Mesothelial cell of epicardium (in vitro differentiated cells): ENCODE measurements at regions not wholly inside any gene's neighbourhood (a gene's known extent, or its start where the extent isn't known, plus 50 kb on each side); places are given as distances from the start of the nearest gene placed in this dataset.

ENCODE experiments used
- DNase-seq, 2 experiments: peaks; one replicate each; pipeline ENCODE4 v3.0.0; 2021; ENCODE audit warnings: low spot score in 2 of 2; ENCODE audit not compliant: unreplicated experiment in 2 of 2
- H3K27ac Mint-ChIP-seq: 2 replicates; pipeline ENCODE4 v1.8.0; 2021; ENCODE audit warnings: mixed read lengths
- H3K27me3 Mint-ChIP-seq: 2 replicates; pipeline ENCODE4 v1.8.0; 2021; ENCODE audit warnings: low read depth, mixed read lengths
- H3K36me3 Mint-ChIP-seq: 2 replicates; pipeline ENCODE4 v1.8.0; 2021; ENCODE audit warnings: mixed read lengths
- H3K4me1 Mint-ChIP-seq: 2 replicates; pipeline ENCODE4 v1.8.0; 2021; ENCODE audit warnings: mixed read lengths
- H3K4me3 Mint-ChIP-seq: 2 replicates; pipeline ENCODE4 v1.8.0; 2021; ENCODE audit warnings: mild to moderate bottlenecking, moderate library complexity, mixed read lengths
- H3K9me3 Mint-ChIP-seq: 2 replicates; pipeline ENCODE4 v1.8.0; 2021; ENCODE audit warnings: mixed read lengths
- TF ChIP-seq, protein P1 (sequence below): fragments of 200-600 bp; sonication (generic); IDR thresholded peaks from one replicate; pipeline ENCODE4 v1.5.0; 2021; ENCODE audit warnings: antibody characterized with exemption; ENCODE audit not compliant: unreplicated experiment

DNA sequence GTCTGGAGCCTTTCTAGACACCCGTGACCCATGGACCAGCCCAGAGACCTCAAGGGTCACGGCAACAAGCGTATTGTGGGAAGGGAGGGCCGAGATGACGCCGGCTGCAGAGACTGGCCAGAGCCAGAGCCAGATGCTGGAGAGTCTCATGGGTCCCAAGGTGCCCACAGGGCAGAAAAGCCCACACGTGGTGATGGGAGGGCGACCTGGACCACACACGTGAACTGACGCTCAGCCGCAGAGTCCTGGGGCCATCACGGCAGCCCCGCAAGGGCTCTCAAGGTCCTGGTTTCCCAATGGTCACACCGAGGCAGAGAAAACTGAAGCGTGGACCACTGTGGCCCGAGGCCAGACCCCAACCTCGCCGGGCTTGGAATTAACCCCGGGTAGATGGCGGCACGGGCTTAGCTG is 92.6 kb downstream of the YTHDF1 start:
- Mint-ChIP-seq H3K4me1 (no peaks in the 10 kb centered on the region), H3K4me3 (no peak overlapping the region), H3K9me3 (peaks cover 3% of the 10 kb centered on the region), H3K27ac (no peak overlapping the region), H3K27me3 (peaks cover 30% of the 10 kb centered on the region), H3K36me3 (no peaks in the 10 kb centered on the region)
- TF ChIP-seq, protein P1, sequence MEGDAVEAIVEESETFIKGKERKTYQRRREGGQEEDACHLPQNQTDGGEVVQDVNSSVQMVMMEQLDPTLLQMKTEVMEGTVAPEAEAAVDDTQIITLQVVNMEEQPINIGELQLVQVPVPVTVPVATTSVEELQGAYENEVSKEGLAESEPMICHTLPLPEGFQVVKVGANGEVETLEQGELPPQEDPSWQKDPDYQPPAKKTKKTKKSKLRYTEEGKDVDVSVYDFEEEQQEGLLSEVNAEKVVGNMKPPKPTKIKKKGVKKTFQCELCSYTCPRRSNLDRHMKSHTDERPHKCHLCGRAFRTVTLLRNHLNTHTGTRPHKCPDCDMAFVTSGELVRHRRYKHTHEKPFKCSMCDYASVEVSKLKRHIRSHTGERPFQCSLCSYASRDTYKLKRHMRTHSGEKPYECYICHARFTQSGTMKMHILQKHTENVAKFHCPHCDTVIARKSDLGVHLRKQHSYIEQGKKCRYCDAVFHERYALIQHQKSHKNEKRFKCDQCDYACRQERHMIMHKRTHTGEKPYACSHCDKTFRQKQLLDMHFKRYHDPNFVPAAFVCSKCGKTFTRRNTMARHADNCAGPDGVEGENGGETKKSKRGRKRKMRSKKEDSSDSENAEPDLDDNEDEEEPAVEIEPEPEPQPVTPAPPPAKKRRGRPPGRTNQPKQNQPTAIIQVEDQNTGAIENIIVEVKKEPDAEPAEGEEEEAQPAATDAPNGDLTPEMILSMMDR: no peak
- DNase-seq: peak; percentile 12 to 26

DNA sequence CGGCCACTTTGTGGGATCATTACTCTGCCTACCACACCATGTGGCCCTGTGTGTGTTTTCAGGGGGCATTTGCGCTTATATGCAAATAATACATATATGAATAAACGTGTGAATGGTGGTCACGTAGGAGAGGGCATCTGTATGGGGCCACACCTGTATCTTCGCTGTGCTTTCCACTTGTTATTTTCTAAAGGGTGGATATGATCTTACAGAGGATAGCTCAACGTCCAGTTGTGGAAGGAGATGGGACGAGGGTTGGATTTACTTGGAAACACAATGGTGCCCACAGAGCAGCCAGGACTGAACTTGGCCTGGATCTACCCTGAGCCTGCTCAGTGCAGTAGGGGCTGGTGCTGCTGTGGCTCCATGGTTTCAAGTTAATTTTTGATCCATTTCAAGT is 93.3 kb downstream of the YTHDF1 start:
- no peaks in the 10 kb centered on the region for H3K36me3 Mint-ChIP-seq
- H3K9me3 Mint-ChIP-seq: peaks cover 3% of the 10 kb centered on the region
- peaks cover 30% of the 10 kb centered on the region for H3K27me3 Mint-ChIP-seq
- TF ChIP-seq, protein P1: no peak
- H3K4me1 Mint-ChIP-seq: no peaks in the 10 kb centered on the region
- no peak for DNase-seq
- no peak overlapping the region for H3K4me3 Mint-ChIP-seq
- no peak overlapping the region for H3K27ac Mint-ChIP-seq

DNA sequence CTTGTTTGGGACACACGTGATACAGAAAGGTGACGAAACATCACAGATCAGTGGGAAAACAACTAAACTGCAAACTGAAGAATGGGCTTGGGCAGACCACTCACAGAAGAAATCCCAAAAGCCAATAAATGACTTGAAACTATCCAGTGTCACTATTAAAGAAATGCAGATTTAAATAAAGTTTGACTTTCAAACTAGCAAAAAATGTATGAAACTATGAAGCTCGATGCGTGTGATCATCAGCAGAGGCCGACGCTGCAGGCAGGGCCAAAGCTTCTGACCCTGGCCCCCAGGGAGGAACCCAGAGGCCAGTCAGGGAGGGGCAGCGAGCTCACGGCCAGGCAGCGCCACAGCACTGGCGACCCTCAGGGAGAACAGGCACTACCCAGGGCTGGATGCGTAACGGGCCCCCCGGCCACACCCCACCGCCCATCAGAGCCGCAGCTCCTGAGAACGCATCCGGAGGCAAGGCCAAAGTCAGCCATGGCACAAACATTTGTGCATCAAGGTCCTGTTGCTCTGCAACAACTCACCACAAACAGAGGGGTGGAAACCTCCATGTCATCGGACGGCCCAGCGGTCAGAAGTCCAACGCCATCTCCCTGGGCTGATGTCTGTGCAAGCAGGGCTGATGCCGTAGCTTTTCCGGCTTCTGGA is 94.1 kb downstream of the YTHDF1 start:
- no peaks in the 10 kb centered on the region for H3K36me3 Mint-ChIP-seq
- no peak overlapping the region for H3K27ac Mint-ChIP-seq
- no peak overlapping the region for H3K4me3 Mint-ChIP-seq
- peak in 1 of 2 experiments; percentile 12 for DNase-seq
- H3K27me3 Mint-ChIP-seq: peaks cover 37% of the 10 kb centered on the region
- H3K9me3 Mint-ChIP-seq: peaks cover 3% of the 10 kb centered on the region
- no peaks in the 10 kb centered on the region for H3K4me1 Mint-ChIP-seq
- TF ChIP-seq, protein P1: no peak

DNA sequence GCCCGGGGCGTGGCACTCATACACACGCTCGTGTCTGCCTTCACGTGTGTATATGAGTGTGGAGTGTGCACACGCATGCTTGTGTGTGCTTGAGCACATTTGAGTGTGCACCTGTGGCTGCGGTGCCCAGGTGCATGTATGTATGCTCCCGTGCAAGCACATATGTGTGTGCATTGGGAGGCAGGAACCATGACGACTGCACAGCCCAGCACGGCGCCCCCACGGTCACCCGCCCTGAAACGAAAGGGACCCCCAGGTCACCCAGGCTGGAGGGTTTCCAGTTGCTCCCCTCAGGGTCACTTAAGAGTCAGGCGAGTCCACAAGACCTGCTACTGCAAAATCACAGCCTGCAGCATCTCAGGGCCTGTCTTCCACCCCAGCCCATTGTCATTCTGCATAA is 94.7 kb downstream of the YTHDF1 start:
- TF ChIP-seq, protein P1: no peak
- Mint-ChIP-seq H3K27ac (no peak overlapping the region), H3K9me3 (peaks cover 3% of the 10 kb centered on the region), H3K4me3 (no peak overlapping the region), H3K4me1 (no peaks in the 10 kb centered on the region), H3K27me3 (peaks cover 43% of the 10 kb centered on the region), H3K36me3 (no peaks in the 10 kb centered on the region)
- no peak for DNase-seq

DNA sequence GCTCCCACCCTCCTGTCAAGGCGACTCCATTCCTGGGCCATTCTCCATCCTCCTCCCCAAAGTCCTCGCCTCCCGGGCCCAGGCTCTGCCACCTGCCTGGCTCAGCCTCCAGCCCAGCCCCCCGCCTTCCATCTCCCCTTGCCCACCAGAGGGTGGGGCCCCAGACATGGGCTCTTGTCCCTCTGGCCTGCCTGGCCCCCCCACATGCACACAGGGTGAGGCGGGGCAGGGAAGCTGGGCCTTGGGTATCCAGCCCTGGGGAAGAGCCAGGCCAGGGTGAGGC is 95.2 kb downstream of the YTHDF1 start:
- H3K27me3 Mint-ChIP-seq: peaks cover 48% of the 10 kb centered on the region

More for the DNA sequence above, 95.2 kb downstream of the YTHDF1 start:
- TF ChIP-seq, protein P1: no peak
- H3K36me3 Mint-ChIP-seq: no peaks in the 10 kb centered on the region
- no peak for DNase-seq
- peaks cover 3% of the 10 kb centered on the region for H3K9me3 Mint-ChIP-seq
- H3K27ac Mint-ChIP-seq: no peak overlapping the region
- H3K4me3 Mint-ChIP-seq: no peak overlapping the region
- no peaks in the 10 kb centered on the region for H3K4me1 Mint-ChIP-seq
